SK-N-MC (cell line): ENCODE measurements at regions not wholly inside any gene's neighbourhood (a gene's known extent, or its start where the extent isn't known, plus 50 kb on each side); places are given as distances from the start of the nearest gene placed in this dataset.

ENCODE experiments used
- FOXP2 ChIP-seq: optimal IDR thresholded peaks from 2 replicates; pipeline ENCODE3; 2011; ENCODE audit warnings: mild to moderate bottlenecking, moderate library complexity; ENCODE audit not compliant: insufficient read depth; ENCODE audit errors: extremely low read length, control extremely low read depth
- POLR2AphosphoS5 ChIP-seq: IDR thresholded peaks from 2 replicates; pipeline ENCODE4 v1.6.1; 2012; ENCODE audit warnings: mild to moderate bottlenecking, low read depth, low read length, borderline replicate concordance

GRCh38 chr9:115689331-115689730 is 464.3 kb upstream of the PAPPA start:
- TF ChIP-seq POLR2AphosphoS5 (no peak), FOXP2 (no peak)
